PC-9 (cell line): ENCODE measurements at regions not wholly inside any gene's neighbourhood (a gene's known extent, or its start where the extent isn't known, plus 50 kb on each side); places are given as distances from the start of the nearest gene placed in this dataset.

Experiments used
- CTCF ChIP-seq: fragments of 200-600 bp; sonication (generic); conservative IDR thresholded peaks from 2 replicates; pipeline ENCODE4 v1.6.1; 2017; ENCODE audit warnings: mixed run types, antibody characterized with exemption, mild to moderate bottlenecking, moderate library complexity
- EZH2 ChIP-seq: fragments of 200-600 bp; sonication (generic); IDR thresholded peaks from 2 replicates; pipeline ENCODE4 v1.8.0; 2017; ENCODE audit warnings: antibody characterized with exemption, low read depth

DNA sequence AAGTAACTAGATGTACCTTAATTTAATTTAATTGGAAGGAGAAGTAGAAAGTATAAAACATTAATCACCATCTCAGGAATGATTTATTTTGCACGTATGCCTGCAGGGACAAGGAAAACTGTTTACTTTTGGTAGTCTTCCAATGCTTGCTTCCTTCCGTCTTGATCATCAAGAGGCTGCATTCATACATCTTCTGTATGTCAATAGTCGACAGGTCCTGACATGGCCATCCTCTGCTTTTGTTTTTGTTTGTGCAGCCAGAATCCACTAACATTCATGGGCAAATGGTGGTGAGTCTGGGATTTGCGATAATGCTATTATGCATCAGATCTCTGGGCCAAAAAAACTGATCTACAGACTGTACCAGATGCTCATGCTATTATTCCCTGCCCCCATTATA lies 56.6 kb upstream of the ZPLD1 start:
- TF ChIP-seq CTCF (no peak), EZH2 (no peak)
